PFSK-1 (cell line): ENCODE measurements at regions not wholly inside any gene's neighbourhood (a gene's known extent, or its start where the extent isn't known, plus 50 kb on each side); places are given as distances from the start of the nearest gene placed in this dataset.

Experiments
- FOXP2 ChIP-seq: optimal IDR thresholded peaks from 2 replicates; pipeline ENCODE3; 2011; ENCODE audit warnings: borderline replicate concordance, control low read depth, inconsistent platforms; ENCODE audit not compliant: insufficient read depth; ENCODE audit errors: extremely low read length, extremely low read depth
- POLR2AphosphoS5 ChIP-seq: IDR thresholded peaks from 2 replicates; pipeline ENCODE4 v1.6.1; 2012; ENCODE audit warnings: low read depth, mild to moderate bottlenecking, control low read depth, low read length, moderate library complexity
- SIN3A ChIP-seq: IDR thresholded peaks from 2 replicates; pipeline ENCODE4 v1.6.1; 2012; ENCODE audit warnings: mild to moderate bottlenecking, low read length, moderate library complexity, borderline replicate concordance; ENCODE audit not compliant: insufficient read depth
- TAF1 ChIP-seq: IDR thresholded peaks from 2 replicates; pipeline ENCODE4 v1.6.1; 2012; ENCODE audit warnings: low read length, control low read depth, borderline replicate concordance; ENCODE audit not compliant: insufficient read depth
- TF ChIP-seq, protein P1 (sequence below), 2 experiments: IDR thresholded peaks; 2 replicates each; pipeline versions ENCODE4 v1.6.1 to v1.8.0; 2011 to 2012; ENCODE audit warnings: low read depth in 2 of 2, low read length in 2 of 2, control low read depth in 1 of 2, inconsistent platforms in 1 of 2, mild to moderate bottlenecking in 1 of 2, moderate library complexity in 1 of 2; ENCODE audit not compliant: insufficient read depth in 1 of 2

DNA sequence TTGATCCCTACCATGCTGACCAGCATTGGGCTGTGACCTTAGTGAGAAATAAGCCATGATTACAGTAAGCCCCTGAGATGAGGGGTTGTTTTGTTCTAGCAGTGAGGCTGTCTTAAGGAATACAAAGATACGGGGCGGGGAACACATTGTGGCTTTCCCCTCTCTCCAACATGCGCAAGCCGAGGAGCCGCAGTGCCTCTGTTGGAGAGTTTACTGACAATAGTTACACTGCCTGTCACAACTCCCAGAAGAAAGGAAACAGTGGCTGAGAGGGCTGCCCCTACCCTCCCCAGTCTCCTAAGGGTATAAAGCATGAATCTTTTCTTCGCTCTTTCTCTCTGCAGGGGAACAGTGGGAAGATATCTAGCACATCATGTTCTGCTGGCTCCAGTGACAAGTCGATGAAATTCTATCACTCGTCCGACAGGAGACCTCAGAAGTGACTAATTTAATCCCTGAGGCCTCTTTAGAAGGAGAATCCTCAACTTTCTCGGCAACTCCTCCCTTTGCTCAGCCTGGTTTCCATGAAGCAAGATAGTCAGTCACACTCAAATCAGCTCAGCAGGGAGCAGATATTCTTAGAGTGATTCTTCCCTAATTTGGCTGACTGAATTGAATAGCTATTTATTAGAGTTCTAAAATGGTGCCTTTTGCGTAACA is 409.0 kb upstream of the PROK2 start:
- no peak for TF ChIP-seq POLR2AphosphoS5
- TF ChIP-seq, protein P1, sequence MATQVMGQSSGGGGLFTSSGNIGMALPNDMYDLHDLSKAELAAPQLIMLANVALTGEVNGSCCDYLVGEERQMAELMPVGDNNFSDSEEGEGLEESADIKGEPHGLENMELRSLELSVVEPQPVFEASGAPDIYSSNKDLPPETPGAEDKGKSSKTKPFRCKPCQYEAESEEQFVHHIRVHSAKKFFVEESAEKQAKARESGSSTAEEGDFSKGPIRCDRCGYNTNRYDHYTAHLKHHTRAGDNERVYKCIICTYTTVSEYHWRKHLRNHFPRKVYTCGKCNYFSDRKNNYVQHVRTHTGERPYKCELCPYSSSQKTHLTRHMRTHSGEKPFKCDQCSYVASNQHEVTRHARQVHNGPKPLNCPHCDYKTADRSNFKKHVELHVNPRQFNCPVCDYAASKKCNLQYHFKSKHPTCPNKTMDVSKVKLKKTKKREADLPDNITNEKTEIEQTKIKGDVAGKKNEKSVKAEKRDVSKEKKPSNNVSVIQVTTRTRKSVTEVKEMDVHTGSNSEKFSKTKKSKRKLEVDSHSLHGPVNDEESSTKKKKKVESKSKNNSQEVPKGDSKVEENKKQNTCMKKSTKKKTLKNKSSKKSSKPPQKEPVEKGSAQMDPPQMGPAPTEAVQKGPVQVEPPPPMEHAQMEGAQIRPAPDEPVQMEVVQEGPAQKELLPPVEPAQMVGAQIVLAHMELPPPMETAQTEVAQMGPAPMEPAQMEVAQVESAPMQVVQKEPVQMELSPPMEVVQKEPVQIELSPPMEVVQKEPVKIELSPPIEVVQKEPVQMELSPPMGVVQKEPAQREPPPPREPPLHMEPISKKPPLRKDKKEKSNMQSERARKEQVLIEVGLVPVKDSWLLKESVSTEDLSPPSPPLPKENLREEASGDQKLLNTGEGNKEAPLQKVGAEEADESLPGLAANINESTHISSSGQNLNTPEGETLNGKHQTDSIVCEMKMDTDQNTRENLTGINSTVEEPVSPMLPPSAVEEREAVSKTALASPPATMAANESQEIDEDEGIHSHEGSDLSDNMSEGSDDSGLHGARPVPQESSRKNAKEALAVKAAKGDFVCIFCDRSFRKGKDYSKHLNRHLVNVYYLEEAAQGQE (IDR thresholded peaks at IDR 0.05; ENCODE audit: insufficient read depth in 1 of 2, low read depth in 2 of 2, low read length in 2 of 2): no peak
- no peak for TF ChIP-seq FOXP2
- no peak for TF ChIP-seq TAF1
- no peak for TF ChIP-seq SIN3A

DNA sequence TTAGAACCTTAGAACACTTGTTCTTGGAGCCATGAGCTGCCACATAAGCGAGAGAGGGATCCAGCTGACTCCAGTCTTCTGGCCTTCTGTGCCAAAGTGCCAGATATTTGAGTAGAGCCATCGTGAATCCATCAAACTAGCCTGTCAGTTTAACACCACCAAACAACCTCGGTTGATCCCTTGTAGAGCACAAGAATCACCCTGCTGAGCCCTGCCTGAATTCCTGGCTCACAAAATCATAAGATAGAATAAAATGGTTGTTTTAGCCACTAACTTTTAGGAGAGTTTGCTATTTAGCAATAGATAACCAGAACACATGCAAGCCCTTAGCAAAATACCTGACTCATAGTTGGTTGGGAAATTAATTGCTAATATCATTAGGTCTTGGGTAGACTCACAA is 407.6 kb upstream of the PROK2 start:
- TF ChIP-seq TAF1: no peak
- no peak for TF ChIP-seq POLR2AphosphoS5
- TF ChIP-seq, protein P1 (IDR thresholded peaks at IDR 0.05; ENCODE audit: insufficient read depth in 1 of 2, low read depth in 2 of 2, low read length in 2 of 2): no peak
- no peak for TF ChIP-seq FOXP2
- TF ChIP-seq SIN3A: no peak

DNA sequence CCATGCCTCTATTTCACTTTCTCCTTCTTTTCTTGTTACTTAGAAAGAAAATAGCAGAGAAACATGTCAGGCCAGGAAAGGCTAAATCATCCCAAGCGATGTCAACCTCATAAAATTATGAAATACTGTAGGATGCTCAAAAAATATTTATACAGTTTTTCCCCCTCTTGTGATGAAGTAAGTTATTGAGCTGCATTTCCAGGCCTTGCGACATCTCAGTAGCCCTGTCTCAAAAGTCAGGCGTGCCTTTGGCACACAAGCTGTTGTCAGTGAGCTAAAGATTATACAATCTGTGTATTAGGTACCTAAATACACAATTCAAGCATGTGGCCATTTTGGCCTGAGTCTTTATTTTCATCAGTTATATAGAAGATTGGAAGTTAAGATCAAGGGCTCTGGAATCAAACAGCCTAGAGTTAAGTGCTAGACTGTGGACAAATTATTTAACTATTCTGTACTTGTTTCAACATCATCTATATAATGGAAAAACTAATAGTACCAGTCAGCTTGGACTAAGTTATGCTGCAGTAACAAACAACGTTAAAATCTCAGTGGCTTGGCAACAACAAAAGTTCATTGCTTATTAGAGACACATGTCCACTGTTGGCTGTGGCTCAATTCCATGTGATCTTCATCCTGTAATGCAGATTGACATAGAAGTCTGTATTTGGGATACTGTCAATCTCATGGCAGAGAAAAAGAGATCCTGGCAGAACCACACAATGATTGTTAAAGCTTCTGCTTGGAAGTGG is 406.4 kb upstream of the PROK2 start:
- TF ChIP-seq TAF1: no peak
- TF ChIP-seq, protein P1 (IDR thresholded peaks at IDR 0.05; ENCODE audit: insufficient read depth in 1 of 2, low read depth in 2 of 2, low read length in 2 of 2): no peak

DNA sequence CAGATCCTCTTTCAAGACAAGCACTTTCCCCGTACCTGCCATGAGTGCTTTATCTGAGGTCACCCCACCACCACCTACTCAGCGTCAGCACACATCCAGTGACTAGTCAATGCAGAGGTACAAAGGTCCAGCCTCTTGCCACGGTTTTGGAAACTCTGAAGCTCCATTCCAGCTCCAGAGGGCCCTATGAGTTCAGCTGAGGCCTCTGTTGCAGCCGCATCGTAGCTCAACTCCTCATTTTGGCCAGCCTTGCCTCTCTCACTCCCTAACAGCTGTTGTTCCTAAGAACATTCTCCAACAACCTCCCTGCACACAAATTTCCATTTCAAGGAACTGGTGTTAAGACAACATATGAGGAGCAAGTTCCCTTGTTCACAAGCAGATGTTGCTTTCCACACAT is 405.1 kb upstream of the PROK2 start:
- TF ChIP-seq TAF1: no peak
- TF ChIP-seq, protein P1 (IDR thresholded peaks at IDR 0.05; ENCODE audit: insufficient read depth in 1 of 2, low read depth in 2 of 2, low read length in 2 of 2): no peak
- TF ChIP-seq POLR2AphosphoS5: no peak
- TF ChIP-seq SIN3A: no peak
- no peak for TF ChIP-seq FOXP2
